ENCODE measurements at regions not wholly inside any gene's neighbourhood (a gene's known extent, or its start where the extent isn't known, plus 50 kb on each side); places are given as distances from the start of the nearest gene placed in this dataset.

DNA sequence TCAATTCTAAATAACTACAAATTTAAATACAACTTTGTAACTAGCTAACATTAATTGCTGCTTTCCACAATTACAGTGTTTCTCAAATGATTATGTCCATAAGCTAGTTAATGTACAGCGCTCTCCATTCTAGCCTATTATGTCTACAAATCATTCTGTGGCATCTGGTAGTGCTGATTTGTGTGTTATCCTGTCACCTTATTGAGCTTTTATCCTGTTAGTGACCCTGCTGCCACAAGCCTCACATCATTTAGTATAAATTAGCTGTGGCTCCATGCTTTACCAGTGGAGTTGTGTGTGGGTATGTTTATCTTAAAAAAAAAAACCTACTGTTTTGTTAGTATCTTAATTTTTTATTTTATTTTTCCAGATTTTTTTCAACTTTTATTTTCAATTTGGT lies 112.6 kb upstream of the PJA2 start:
- Histone ChIP-seq H3K9me2 (replicated peaks; ENCODE audit: insufficient read depth, low read length) (no peaks in the 10 kb centered on the region), H3K79me2 (ENCODE audit: low read length) (no peaks in the 10 kb centered on the region), H3K4me2 (ENCODE audit: low read depth, low read length) (no peak overlapping the region), H3K27me3 (replicated peaks; ENCODE audit: insufficient read depth, low read length) (no peaks in the 10 kb centered on the region), H3K36me3 (replicated peaks; ENCODE audit: insufficient read depth, low read length) (no peaks in the 10 kb centered on the region), H3K27ac (ENCODE audit: low read length) (no peak overlapping the region), H3K4me3 (ENCODE audit: low read length) (no peak overlapping the region), H3K9me3 (replicated peaks; ENCODE audit: insufficient read depth, low read length) (no peaks in the 10 kb centered on the region), H3K4me1 (ENCODE audit: low read length) (no peaks in the 10 kb centered on the region), H4K20me1 (ENCODE audit: insufficient read depth, low read length) (no peaks in the 10 kb centered on the region), H2AFZ (ENCODE audit: low read length) (no peak overlapping the region), H3F3A (ENCODE audit: insufficient read depth, low read length) (no peaks in the 10 kb centered on the region), H3K9ac (ENCODE audit: low read length) (no peak overlapping the region)
- no peak for DNase-seq
- no peak for TF ChIP-seq EZH2phosphoT487 (IDR thresholded peaks at IDR 0.05; ENCODE audit: low read length)
- TF ChIP-seq, protein P1, sequence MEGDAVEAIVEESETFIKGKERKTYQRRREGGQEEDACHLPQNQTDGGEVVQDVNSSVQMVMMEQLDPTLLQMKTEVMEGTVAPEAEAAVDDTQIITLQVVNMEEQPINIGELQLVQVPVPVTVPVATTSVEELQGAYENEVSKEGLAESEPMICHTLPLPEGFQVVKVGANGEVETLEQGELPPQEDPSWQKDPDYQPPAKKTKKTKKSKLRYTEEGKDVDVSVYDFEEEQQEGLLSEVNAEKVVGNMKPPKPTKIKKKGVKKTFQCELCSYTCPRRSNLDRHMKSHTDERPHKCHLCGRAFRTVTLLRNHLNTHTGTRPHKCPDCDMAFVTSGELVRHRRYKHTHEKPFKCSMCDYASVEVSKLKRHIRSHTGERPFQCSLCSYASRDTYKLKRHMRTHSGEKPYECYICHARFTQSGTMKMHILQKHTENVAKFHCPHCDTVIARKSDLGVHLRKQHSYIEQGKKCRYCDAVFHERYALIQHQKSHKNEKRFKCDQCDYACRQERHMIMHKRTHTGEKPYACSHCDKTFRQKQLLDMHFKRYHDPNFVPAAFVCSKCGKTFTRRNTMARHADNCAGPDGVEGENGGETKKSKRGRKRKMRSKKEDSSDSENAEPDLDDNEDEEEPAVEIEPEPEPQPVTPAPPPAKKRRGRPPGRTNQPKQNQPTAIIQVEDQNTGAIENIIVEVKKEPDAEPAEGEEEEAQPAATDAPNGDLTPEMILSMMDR (IDR thresholded peaks at IDR 0.05; ENCODE audit: low read length) = no peak
- no peak for TF ChIP-seq EZH2 (optimal IDR thresholded peaks at IDR 0.05; ENCODE audit: low read depth, low read length)

DNA sequence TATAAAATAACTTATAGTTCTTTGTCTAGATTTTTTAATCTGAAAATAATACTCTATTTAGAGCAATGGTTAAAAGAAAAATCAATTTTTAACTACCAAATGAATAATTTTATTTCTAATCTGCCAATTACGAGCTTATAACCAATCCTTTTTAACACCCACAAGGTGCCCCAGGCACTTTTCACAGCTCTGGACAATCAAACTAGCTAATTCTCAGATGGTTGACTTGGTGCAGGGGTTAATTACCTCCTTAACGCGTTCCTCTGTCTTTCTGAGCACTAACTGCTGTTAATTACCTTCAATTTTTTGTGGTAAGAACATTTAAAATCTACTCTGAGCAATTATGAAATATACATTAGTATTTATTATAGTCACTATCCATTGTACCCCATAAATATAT lies 109.6 kb upstream of the PJA2 start:
- H3F3A ChIP-seq (ENCODE audit: insufficient read depth, low read length) = no peaks in the 10 kb centered on the region
- no peak for TF ChIP-seq EZH2phosphoT487 (IDR thresholded peaks at IDR 0.05; ENCODE audit: low read length)
- TF ChIP-seq, protein P1 (IDR thresholded peaks at IDR 0.05; ENCODE audit: low read length) = no peak
- no peak for TF ChIP-seq EZH2 (optimal IDR thresholded peaks at IDR 0.05; ENCODE audit: low read depth, low read length)
- no peaks in the 10 kb centered on the region for H3K4me1 ChIP-seq (ENCODE audit: low read length)

DNA sequence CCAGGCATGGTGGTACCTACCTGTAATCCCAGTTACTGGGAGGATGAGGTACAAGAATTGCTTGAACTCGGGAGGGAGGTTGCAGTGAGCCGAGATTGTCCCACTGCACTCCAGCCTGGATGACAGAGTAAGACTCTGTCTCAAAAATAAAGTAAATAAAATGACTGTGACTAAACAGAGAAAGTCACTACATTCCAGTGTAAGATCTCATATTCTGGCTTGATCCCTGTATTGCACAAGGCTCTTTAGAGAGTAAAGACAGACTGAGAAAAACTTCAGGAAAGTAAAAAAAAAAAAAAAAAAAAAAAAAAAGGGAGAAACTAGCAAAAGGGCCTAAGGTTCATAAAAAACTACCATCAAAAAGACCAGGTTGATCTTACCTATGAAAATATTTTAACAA lies 106.6 kb upstream of the PJA2 start:
- Histone ChIP-seq H3K27ac (ENCODE audit: low read length) (no peak overlapping the region), H3K9me2 (replicated peaks; ENCODE audit: insufficient read depth, low read length) (no peaks in the 10 kb centered on the region), H3K4me3 (ENCODE audit: low read length) (no peak overlapping the region), H3K9ac (ENCODE audit: low read length) (no peak overlapping the region), H3K36me3 (replicated peaks; ENCODE audit: insufficient read depth, low read length) (no peaks in the 10 kb centered on the region), H3K4me2 (ENCODE audit: low read depth, low read length) (no peak overlapping the region), H3K9me3 (replicated peaks; ENCODE audit: insufficient read depth, low read length) (no peaks in the 10 kb centered on the region), H2AFZ (ENCODE audit: low read length) (no peak overlapping the region), H3F3A (ENCODE audit: insufficient read depth, low read length) (no peaks in the 10 kb centered on the region), H4K20me1 (ENCODE audit: insufficient read depth, low read length) (no peaks in the 10 kb centered on the region), H3K4me1 (ENCODE audit: low read length) (no peaks in the 10 kb centered on the region), H3K27me3 (replicated peaks; ENCODE audit: insufficient read depth, low read length) (no peaks in the 10 kb centered on the region), H3K79me2 (ENCODE audit: low read length) (no peaks in the 10 kb centered on the region)
- no peak for DNase-seq
- TF ChIP-seq EZH2phosphoT487 (IDR thresholded peaks at IDR 0.05; ENCODE audit: low read length) (no peak), EZH2 (optimal IDR thresholded peaks at IDR 0.05; ENCODE audit: low read depth, low read length) (no peak)
- TF ChIP-seq, protein P1 (IDR thresholded peaks at IDR 0.05; ENCODE audit: low read length) = no peak

More for the DNA sequence above, 109.6 kb upstream of the PJA2 start:
- H2AFZ ChIP-seq (ENCODE audit: low read length) = no peak overlapping the region
- H3K27ac ChIP-seq (ENCODE audit: low read length) = no peak overlapping the region
- no peak overlapping the region for H3K4me2 ChIP-seq (ENCODE audit: low read depth, low read length)
- H3K79me2 ChIP-seq (ENCODE audit: low read length) = no peaks in the 10 kb centered on the region
- no peak overlapping the region for H3K9ac ChIP-seq (ENCODE audit: low read length)
- no peak for DNase-seq
- no peaks in the 10 kb centered on the region for H3K9me2 ChIP-seq (replicated peaks; ENCODE audit: insufficient read depth, low read length)
- H3K27me3 ChIP-seq (replicated peaks; ENCODE audit: insufficient read depth, low read length) = no peaks in the 10 kb centered on the region
- H4K20me1 ChIP-seq (ENCODE audit: insufficient read depth, low read length) = no peaks in the 10 kb centered on the region
- H3K36me3 ChIP-seq (replicated peaks; ENCODE audit: insufficient read depth, low read length) = no peaks in the 10 kb centered on the region
- H3K4me3 ChIP-seq (ENCODE audit: low read length) = no peak overlapping the region
- no peaks in the 10 kb centered on the region for H3K9me3 ChIP-seq (replicated peaks; ENCODE audit: insufficient read depth, low read length)
